ENCODE measurements at regions not wholly inside any gene's neighbourhood (a gene's known extent, or its start where the extent isn't known, plus 50 kb on each side); places are given as distances from the start of the nearest gene placed in this dataset.

DNA sequence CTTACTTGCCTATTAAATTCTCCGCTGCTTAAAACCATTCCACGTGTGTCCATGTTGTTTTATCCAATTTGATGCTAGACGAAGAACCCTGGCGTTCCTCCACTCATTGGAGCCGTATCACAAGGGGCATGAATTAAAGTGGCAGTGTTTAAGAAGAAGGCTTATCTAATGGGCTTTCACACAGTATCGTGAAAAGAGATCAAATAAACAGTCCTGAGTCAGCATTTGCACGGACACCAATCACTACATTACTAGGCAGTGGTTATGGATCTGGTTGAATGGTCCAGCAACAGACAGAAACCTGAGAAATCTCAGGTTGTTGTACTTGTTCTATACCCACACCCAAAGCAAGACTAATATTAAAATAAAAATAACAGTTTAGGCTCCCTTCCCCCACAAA, 671.6 kb downstream of the FAT4 start:
- TF ChIP-seq EZH2 (IDR thresholded peaks at IDR 0.05; ENCODE audit: insufficient read depth, poor library complexity, severe bottlenecking), result no peak
- no peak for TF ChIP-seq EZH2phosphoT487 (IDR thresholded peaks at IDR 0.05; ENCODE audit: insufficient read depth, low read depth)

All from GM23248 (cell line).